Hepatocyte (in vitro differentiated cells): ENCODE measurements at regions not wholly inside any gene's neighbourhood (a gene's known extent, or its start where the extent isn't known, plus 50 kb on each side); places are given as distances from the start of the nearest gene placed in this dataset.
A peak's percentile ranks its signal among the peaks of the same experiment; 100 is the strongest.

ENCODE experiments used
- DNase-seq: peaks from one replicate; pipeline ENCODE4 v3.0.0-alpha.2; 2016; ENCODE audit warnings: low spot score
- H2AFZ ChIP-seq: fragments of 200-600 bp; sonication (generic); 2 replicates; pipeline ENCODE4 v1.6.0; 2016; ENCODE audit warnings: antibody characterized with exemption, mild to moderate bottlenecking
- H3K27ac ChIP-seq: fragments of 200-600 bp; sonication (generic); 2 replicates; pipeline ENCODE4 v1.5.1; 2016; ENCODE audit warnings: mild to moderate bottlenecking
- H3K27me3 ChIP-seq: fragments of 200-600 bp; sonication (generic); 2 replicates; pipeline ENCODE4 v1.6.1; 2016
- H3K36me3 ChIP-seq: fragments of 200-600 bp; sonication (generic); replicated peaks from 2 replicates; pipeline ENCODE4 v1.5.1; 2016; ENCODE audit warnings: low read depth; ENCODE audit not compliant: insufficient read depth
- H3K4me1 ChIP-seq: fragments of 200-600 bp; sonication (generic); 2 replicates; pipeline ENCODE4 v1.5.1; 2016; ENCODE audit warnings: mild to moderate bottlenecking, moderate library complexity; ENCODE audit not compliant: insufficient read depth
- H3K4me2 ChIP-seq: fragments of 200-600 bp; sonication (generic); 2 replicates; pipeline ENCODE4 v1.6.0; 2016
- H3K4me3 ChIP-seq: fragments of 200-600 bp; sonication (generic); 2 replicates; pipeline ENCODE4 v1.5.1; 2016; ENCODE audit warnings: mild to moderate bottlenecking
- H3K79me2 ChIP-seq: fragments of 200-600 bp; sonication (generic); 2 replicates; pipeline ENCODE4 v1.6.0; 2017; ENCODE audit warnings: mild to moderate bottlenecking
- H3K9me2 ChIP-seq: fragments of 200-600 bp; sonication (generic); replicated peaks from 2 replicates; pipeline ENCODE4 v1.6.0; 2017; ENCODE audit warnings: mild to moderate bottlenecking; ENCODE audit not compliant: insufficient read depth
- H3K9me3 ChIP-seq: fragments of 200-600 bp; sonication (generic); 2 replicates; pipeline ENCODE4 v1.5.1; 2016; ENCODE audit warnings: low read depth, mild to moderate bottlenecking
- H4K20me1 ChIP-seq: fragments of 200-600 bp; sonication (generic); 2 replicates; pipeline ENCODE4 v1.6.0; 2016; ENCODE audit warnings: mild to moderate bottlenecking; ENCODE audit not compliant: insufficient read depth, poor library complexity, severe bottlenecking
- EZH2 ChIP-seq: fragments of 200-600 bp; sonication (generic); IDR thresholded peaks from 2 replicates; pipeline ENCODE4 v1.6.1; 2016; ENCODE audit warnings: antibody characterized with exemption, mild to moderate bottlenecking, borderline replicate concordance
- EZH2phosphoT487 ChIP-seq: fragments of 200-600 bp; sonication (generic); IDR thresholded peaks from one replicate; pipeline ENCODE4 v1.6.1; 2018; ENCODE audit warnings: antibody characterized with exemption, mild to moderate bottlenecking, low read depth, moderate library complexity; ENCODE audit not compliant: unreplicated experiment, severe bottlenecking
- WGBS: methylation state at CpG from one replicate; pipeline ENCODE4 v1.1.6; 2016; ENCODE audit warnings: low lambda C conversion rate; ENCODE audit errors: missing lambda C conversion rate; 5-methylcytosine and 5-hydroxymethylcytosine counted together
- TF ChIP-seq, protein P1 (sequence below): fragments of 200-600 bp; sonication (generic); IDR thresholded peaks from 2 replicates; pipeline ENCODE4 v1.5.1; 2016; ENCODE audit warnings: antibody characterized with exemption, mild to moderate bottlenecking; ENCODE audit not compliant: poor library complexity

DNA sequence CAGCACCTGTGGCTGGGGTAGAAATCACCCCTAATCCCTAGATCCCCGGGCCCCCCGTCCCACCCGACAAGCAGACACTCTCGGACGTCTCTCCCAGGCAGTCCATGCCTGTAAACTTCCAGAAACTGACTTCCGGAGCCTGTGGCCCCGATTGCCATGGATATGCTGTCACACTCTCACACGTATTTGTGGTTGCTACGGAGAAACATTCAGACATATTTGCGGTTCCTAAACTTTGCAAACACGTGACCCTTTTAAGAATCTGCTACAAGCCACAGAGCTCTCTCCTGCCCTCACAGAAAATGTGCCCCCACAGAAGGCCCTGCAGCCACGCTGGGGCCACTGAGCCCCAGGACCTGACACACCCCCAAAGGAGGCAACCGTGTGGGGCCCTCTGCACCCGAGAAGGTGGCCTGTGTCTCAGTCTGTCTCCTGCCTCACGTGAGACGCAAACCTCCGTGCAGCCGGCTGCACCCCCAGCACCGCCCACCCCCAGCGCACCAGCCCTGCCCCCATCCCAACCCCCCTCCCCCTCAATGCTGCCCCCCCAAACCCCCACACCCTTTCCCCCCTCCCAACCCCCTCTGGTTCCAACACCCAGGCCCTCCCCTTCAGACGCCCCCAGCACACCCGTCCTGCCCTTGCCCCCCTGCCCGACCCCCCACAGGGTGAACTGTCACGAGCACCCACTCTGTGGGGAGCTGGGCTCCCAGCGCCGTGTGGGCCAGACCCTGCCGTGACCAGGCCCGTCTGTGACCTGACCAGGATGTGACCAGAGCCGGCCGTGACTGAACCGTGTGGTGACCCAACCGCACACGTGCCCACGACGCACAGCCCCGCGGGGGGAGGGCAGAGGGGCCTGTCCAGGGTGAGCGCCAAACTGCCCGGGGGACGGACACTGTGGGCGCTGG, 66.3 kb upstream of the METRNL start:
- Histone ChIP-seq H3K9me3 (no peaks in the 10 kb centered on the region), H3K27ac (peak overlapping the region; percentile 34), H2AFZ (no peak overlapping the region), H3K4me2 (peak overlapping the region; percentile 46), H4K20me1 (no peaks in the 10 kb centered on the region), H3K4me1 (peaks cover 6% of the 10 kb centered on the region), H3K27me3 (no peaks in the 10 kb centered on the region), H3K36me3 (no peaks in the 10 kb centered on the region), H3K9me2 (no peaks in the 10 kb centered on the region), H3K4me3 (no peak overlapping the region), H3K79me2 (no peaks in the 10 kb centered on the region)
- DNase-seq, result no peak
- no peak for TF ChIP-seq EZH2
- TF ChIP-seq, protein P1, sequence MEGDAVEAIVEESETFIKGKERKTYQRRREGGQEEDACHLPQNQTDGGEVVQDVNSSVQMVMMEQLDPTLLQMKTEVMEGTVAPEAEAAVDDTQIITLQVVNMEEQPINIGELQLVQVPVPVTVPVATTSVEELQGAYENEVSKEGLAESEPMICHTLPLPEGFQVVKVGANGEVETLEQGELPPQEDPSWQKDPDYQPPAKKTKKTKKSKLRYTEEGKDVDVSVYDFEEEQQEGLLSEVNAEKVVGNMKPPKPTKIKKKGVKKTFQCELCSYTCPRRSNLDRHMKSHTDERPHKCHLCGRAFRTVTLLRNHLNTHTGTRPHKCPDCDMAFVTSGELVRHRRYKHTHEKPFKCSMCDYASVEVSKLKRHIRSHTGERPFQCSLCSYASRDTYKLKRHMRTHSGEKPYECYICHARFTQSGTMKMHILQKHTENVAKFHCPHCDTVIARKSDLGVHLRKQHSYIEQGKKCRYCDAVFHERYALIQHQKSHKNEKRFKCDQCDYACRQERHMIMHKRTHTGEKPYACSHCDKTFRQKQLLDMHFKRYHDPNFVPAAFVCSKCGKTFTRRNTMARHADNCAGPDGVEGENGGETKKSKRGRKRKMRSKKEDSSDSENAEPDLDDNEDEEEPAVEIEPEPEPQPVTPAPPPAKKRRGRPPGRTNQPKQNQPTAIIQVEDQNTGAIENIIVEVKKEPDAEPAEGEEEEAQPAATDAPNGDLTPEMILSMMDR, result no peak
- no peak for TF ChIP-seq EZH2phosphoT487
- WGBS, result 86% methylated on average over 27 of the region's 41 CpGs

GRCh38 chr17:83013779-83014117, 65.7 kb upstream of the METRNL start:
- H3K79me2 ChIP-seq, result no peaks in the 10 kb centered on the region
- H3K9me3 ChIP-seq, result no peaks in the 10 kb centered on the region
- H3K4me1 ChIP-seq, result peaks cover 6% of the 10 kb centered on the region
- H4K20me1 ChIP-seq, result no peaks in the 10 kb centered on the region
- no peak overlapping the region for H3K27ac ChIP-seq
- H3K4me3 ChIP-seq, result no peak overlapping the region
- no peaks in the 10 kb centered on the region for H3K27me3 ChIP-seq
- H2AFZ ChIP-seq, result no peak overlapping the region
- 81% methylated on average over 11 of the region's 11 CpGs for WGBS
- no peaks in the 10 kb centered on the region for H3K36me3 ChIP-seq
- H3K9me2 ChIP-seq, result no peaks in the 10 kb centered on the region
- TF ChIP-seq, protein P1, result no peak
- TF ChIP-seq EZH2phosphoT487 (no peak), EZH2 (no peak)
- no peak for DNase-seq
- no peak overlapping the region for H3K4me2 ChIP-seq

DNA sequence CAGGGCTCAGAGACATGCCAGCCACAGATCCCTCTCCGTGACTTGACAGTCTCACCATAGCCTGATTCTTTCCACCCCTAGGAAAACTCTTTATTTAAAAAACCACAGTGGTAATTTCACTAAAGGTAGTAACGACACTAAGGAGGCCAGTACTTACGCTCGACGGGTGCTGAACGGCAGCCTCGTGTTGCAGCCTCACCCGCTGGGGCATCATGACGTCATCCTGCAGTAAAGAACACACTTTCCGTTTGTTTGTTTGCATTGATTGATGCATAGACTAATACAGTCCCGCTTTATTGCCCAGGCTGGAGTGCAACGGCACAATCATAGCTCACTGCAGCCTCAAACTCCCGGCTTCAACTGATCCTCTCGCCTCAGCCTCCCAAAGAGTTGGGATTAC, 65.1 kb upstream of the METRNL start:
- no peaks in the 10 kb centered on the region for H3K79me2 ChIP-seq
- no peak for DNase-seq
- WGBS, result 86% methylated on average over 14 of the region's 14 CpGs
- H3K4me3 ChIP-seq, result no peak overlapping the region
- no peaks in the 10 kb centered on the region for H3K9me3 ChIP-seq
- H3K27me3 ChIP-seq, result no peaks in the 10 kb centered on the region
- no peak overlapping the region for H2AFZ ChIP-seq
- peaks cover 6% of the 10 kb centered on the region for H3K4me1 ChIP-seq
- no peaks in the 10 kb centered on the region for H3K9me2 ChIP-seq
- no peak overlapping the region for H3K27ac ChIP-seq
- no peak for TF ChIP-seq EZH2phosphoT487
- TF ChIP-seq, protein P1, result no peak
- TF ChIP-seq EZH2, result no peak
- no peak overlapping the region for H3K4me2 ChIP-seq
- H4K20me1 ChIP-seq, result no peaks in the 10 kb centered on the region
- no peaks in the 10 kb centered on the region for H3K36me3 ChIP-seq
